ENCODE measurements at regions not wholly inside any gene's neighbourhood (a gene's known extent, or its start where the extent isn't known, plus 50 kb on each side); places are given as distances from the start of the nearest gene placed in this dataset.

- Histone ChIP-seq H3K4me3 (no peak overlapping the region), H3K27ac (no peak overlapping the region), H3K36me3 (no peaks in the 10 kb centered on the region), H3K4me1 (no peaks in the 10 kb centered on the region), H3K9me3 (no peaks in the 10 kb centered on the region), H3K27me3 (no peaks in the 10 kb centered on the region)
- TF ChIP-seq CTCF (IDR thresholded peaks at IDR 0.05 in 4 of 5, conservative IDR thresholded peaks at IDR 0.05 in 1 of 5) (no peak), POLR2A (IDR thresholded peaks at IDR 0.05) (no peak)
- intact Hi-C loops (cut with DNase I; ENCODE audit: low total_unique reads): no loop called here
- in situ Hi-C loops (cut with MboI; ENCODE audit: low sequenced_read_pairs in 4 of 4): no loop called here
- DNase-seq (no peak), ATAC-seq (no peak)
Measured at GRCh38 chrX:150303386-150304097, 59.6 kb upstream of the MAMLD1 start.

GRCh38 chrX:150306002-150306401 lies 57.1 kb upstream of the MAMLD1 start:
- no peak for DNase-seq

GRCh38 chrX:150308041-150308440 lies 55.1 kb upstream of the MAMLD1 start:
- ATAC-seq (no peak), DNase-seq (no peak)
- H3K9me3 ChIP-seq: no peaks in the 10 kb centered on the region
- in situ Hi-C loops (cut with MboI; ENCODE audit: low sequenced_read_pairs in 4 of 4): no loop called here
- H3K36me3 ChIP-seq: no peaks in the 10 kb centered on the region
- intact Hi-C loops (cut with DNase I; ENCODE audit: low total_unique reads): no loop called here
- no peak overlapping the region for H3K4me3 ChIP-seq
- no peak overlapping the region for H3K27ac ChIP-seq
- no peak for TF ChIP-seq POLR2A (IDR thresholded peaks at IDR 0.05)
- TF ChIP-seq CTCF (IDR thresholded peaks at IDR 0.05 in 4 of 5, conservative IDR thresholded peaks at IDR 0.05 in 1 of 5): no peak
- H3K27me3 ChIP-seq: no peaks in the 10 kb centered on the region
- no peaks in the 10 kb centered on the region for H3K4me1 ChIP-seq

More at GRCh38 chrX:150306002-150306401, 57.1 kb upstream of the MAMLD1 start:
- in situ Hi-C loops (cut with MboI; ENCODE audit: low sequenced_read_pairs in 4 of 4) (no loop called here), intact Hi-C loops (cut with DNase I; ENCODE audit: low total_unique reads) (no loop called here)
- Histone ChIP-seq H3K9me3 (no peaks in the 10 kb centered on the region), H3K4me3 (no peak overlapping the region), H3K27ac (no peak overlapping the region), H3K36me3 (no peaks in the 10 kb centered on the region), H3K27me3 (no peaks in the 10 kb centered on the region), H3K4me1 (no peaks in the 10 kb centered on the region)
- no peak for ATAC-seq
- TF ChIP-seq CTCF (IDR thresholded peaks at IDR 0.05 in 4 of 5, conservative IDR thresholded peaks at IDR 0.05 in 1 of 5) (no peak), POLR2A (IDR thresholded peaks at IDR 0.05) (no peak)

- Histone ChIP-seq H3K4me3 (no peak overlapping the region), H3K36me3 (no peaks in the 10 kb centered on the region), H3K27ac (no peak overlapping the region), H3K4me1 (no peaks in the 10 kb centered on the region), H3K27me3 (no peaks in the 10 kb centered on the region), H3K9me3 (no peaks in the 10 kb centered on the region)
- TF ChIP-seq CTCF (IDR thresholded peaks at IDR 0.05 in 4 of 5, conservative IDR thresholded peaks at IDR 0.05 in 1 of 5) (no peak), POLR2A (IDR thresholded peaks at IDR 0.05) (no peak)
- intact Hi-C loops (cut with DNase I; ENCODE audit: low total_unique reads) (no loop called here), in situ Hi-C loops (cut with MboI; ENCODE audit: low sequenced_read_pairs in 4 of 4) (no loop called here)
- ATAC-seq (no peak), DNase-seq (no peak)
Measured at GRCh38 chrX:150308532-150309157, 54.5 kb upstream of the MAMLD1 start.

All from gastrocnemius medialis (tissue), 4 donors.